GM10248 (cell line): ENCODE measurements at regions not wholly inside any gene's neighbourhood (a gene's known extent, or its start where the extent isn't known, plus 50 kb on each side); places are given as distances from the start of the nearest gene placed in this dataset.

ENCODE experiments used
- CTCF ChIA-PET: fragments of 300-600 bp; sonication (Branson Sonifier 250); formaldehyde crosslinking; extraction: SDS; loops from one replicate; lab custom pipeline; 2021; ENCODE audit warnings: antibody characterized with exemption; lab: Yijun Ruan, JAX
- POLR2A ChIA-PET: fragments of 350-650 bp; sonication (Branson Sonifier 250); formaldehyde crosslinking; extraction: SDS; loops from one replicate; lab custom pipeline; 2020; ENCODE audit warnings: antibody characterized with exemption; lab: Yijun Ruan, JAX
- DNase-seq: peaks from one replicate; pipeline ENCODE4 v3.0.0; 2012; ENCODE audit errors: extremely low spot score
- CTCF ChIP-seq: IDR thresholded peaks from 2 replicates; pipeline ENCODE4 v1.5.1; 2012; ENCODE audit warnings: mild to moderate bottlenecking, low read depth; ENCODE audit errors: extremely low read depth, missing control alignments, control extremely low read depth

DNA sequence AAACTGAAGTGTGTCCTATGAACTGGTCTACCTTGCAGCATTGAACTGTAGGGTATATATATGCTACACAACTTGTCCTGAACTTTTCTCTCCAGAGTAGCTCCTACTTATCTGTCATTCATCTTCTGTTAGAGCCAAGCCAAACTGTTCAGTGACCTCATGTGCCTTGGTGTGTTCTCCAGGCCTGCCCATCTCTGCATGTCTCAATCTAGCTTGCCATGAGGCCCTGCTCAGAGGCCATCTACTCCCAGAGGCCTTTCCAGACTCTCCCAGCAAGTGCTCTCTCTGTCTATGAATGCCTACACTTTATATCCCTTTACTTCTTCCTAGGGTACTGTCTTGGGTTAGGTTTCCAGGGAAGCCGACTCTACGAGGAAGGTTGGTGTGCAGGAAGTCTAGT lies 99.8 kb upstream of the MTPN start:
- ChIA-PET POLR2A (no interaction called here), CTCF (interaction anchor here (1.2 kb wide), 1 partner anchor 24 kb away, joined by 4 read pairs; no protein-coding TSS in a partner anchor)
- no peak for DNase-seq
- no peak for TF ChIP-seq CTCF

GRCh38 chr7:136074843-136075242 lies 97.7 kb upstream of the MTPN start:
- DNase-seq: no peak
- CTCF ChIA-PET: no interaction called here
- POLR2A ChIA-PET: no interaction called here
- no peak for TF ChIP-seq CTCF

DNA sequence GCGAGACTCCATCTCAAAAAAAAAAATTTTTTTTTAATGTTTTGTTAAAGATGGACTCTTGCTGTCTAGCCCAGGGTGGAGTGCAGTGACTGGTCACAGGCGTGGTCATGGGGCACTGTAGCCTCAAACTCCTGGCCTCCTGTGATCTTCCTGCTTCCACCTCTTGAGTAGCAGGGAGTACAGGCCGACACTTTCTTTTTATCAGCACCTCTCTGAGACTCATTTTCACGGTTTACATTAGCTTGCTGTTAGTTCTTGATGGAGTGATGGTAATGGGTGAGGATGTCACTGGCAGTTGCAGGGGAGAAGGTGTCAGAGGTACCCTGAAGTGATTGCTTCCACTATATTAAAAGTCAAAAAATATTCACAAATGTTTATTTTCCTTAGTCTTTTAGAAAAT lies 95.3 kb upstream of the MTPN start:
- DNase-seq: no peak
- no peak for TF ChIP-seq CTCF
- ChIA-PET CTCF (no interaction called here), POLR2A (no interaction called here)

- POLR2A ChIA-PET: no interaction called here
- no peak for DNase-seq
- CTCF ChIA-PET: no interaction called here
- no peak for TF ChIP-seq CTCF
These were observed 93.8 kb upstream of the MTPN start for GRCh38 chr7:136070736-136071505.

- POLR2A ChIA-PET: no interaction called here
- CTCF ChIA-PET: interaction anchor here (0.9 to 2.1 kb wide), 4 partner anchors 9 to 45 kb away, joined by 3 to 6 read pairs (median 4); no protein-coding TSS in a partner anchor
- no peak for TF ChIP-seq CTCF
- DNase-seq: no peak
These were observed 92.8 kb upstream of the MTPN start for GRCh38 chr7:136069840-136070529.

DNA sequence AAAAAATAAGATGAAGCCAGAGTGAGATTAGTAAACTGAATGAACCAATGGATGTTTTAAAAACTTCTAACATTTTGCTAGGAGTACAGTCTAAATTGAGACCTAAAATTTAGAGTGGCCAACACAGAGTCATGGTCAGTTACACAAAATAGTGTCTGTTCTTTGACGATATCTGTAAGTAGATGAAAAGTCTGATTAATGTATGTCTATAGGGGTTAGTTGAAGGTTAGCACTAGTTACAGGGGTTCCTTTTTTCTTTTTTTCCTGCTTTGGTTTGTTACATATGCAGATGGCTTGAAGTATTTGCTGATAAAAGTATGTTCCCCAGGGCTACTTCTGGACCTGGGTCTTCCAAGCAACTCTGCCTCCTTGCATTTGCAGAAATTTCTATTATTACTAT lies 90.1 kb upstream of the MTPN start:
- TF ChIP-seq CTCF: no peak
- DNase-seq: no peak
- POLR2A ChIA-PET: no interaction called here
- CTCF ChIA-PET: no interaction called here
